HG02623 (cell line): ENCODE measurements at regions not wholly inside any gene's neighbourhood (a gene's known extent, or its start where the extent isn't known, plus 50 kb on each side); places are given as distances from the start of the nearest gene placed in this dataset.

Experiments used
- ATAC-seq: cut with Tn5 transposase; IDR thresholded peaks from one replicate; pipeline ENCODE4 v1.9.1; 2021; ENCODE audit warnings: moderate library complexity; ENCODE audit not compliant: unreplicated experiment

- ATAC-seq, result no peak
These were observed 127.0 kb upstream of the SNX19 start for GRCh38 chr11:131043251-131043650.

GRCh38 chr11:131044851-131045250 is 128.6 kb upstream of the SNX19 start:
- no peak for ATAC-seq

GRCh38 chr11:131052367-131052766 is 136.1 kb upstream of the SNX19 start:
- no peak for ATAC-seq

DNA sequence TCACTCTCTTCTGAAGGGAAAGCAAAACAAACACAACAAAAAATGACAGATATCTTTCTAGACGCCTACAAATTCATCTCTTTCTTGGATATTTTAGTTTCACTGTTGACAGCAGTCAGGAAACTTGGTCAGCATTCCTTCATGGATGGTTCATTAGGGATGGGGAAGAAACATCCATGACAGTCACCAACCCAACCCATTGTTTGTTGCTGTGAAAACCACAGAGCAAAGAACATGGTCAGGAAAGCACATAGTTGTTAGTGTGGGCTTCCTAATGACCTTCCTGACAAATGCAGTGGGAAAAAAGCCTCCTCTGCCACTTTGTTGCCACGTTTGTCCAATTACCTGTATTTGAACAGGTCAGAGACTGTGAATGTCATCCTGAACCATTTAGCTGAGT is 139.8 kb upstream of the SNX19 start:
- ATAC-seq, result no peak

GRCh38 chr11:131063638-131064037 is 147.4 kb upstream of the SNX19 start:
- ATAC-seq, result no peak

DNA sequence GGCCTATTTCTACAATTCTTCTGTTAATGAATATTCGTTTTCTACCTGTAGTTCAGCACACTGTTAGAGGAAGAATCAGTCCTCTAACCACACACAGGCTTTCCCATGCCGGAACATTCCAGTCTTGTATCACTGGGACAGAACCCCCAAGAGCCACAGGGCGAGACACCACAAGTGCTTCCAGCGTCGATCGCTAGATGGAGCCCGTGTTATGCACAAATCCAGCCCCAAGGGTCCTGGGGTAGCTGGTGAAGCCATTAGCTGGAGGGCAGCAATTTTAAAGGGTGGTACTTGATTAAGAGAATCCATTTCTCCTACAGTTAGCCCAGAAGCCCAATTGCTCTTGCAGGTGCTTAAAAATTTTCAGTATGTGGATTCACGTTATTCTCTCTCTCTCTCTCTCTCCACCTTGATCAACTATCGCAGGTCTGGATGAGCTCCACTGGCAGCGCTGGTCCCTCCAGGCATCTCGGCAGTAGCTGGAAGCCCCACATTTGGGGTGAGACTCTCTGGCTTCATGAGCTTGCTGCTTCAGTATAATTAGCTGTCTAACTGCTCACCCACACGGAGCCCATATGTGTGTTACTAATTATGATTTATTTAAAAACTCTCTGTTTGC is 148.2 kb upstream of the SNX19 start:
- peak; percentile 58 for ATAC-seq

- ATAC-seq, result no peak
These were observed 149.4 kb upstream of the SNX19 start for GRCh38 chr11:131065435-131066413.

GRCh38 chr11:131066551-131066950 is 150.3 kb upstream of the SNX19 start:
- ATAC-seq, result no peak

GRCh38 chr11:131070365-131070764 is 154.1 kb upstream of the SNX19 start:
- ATAC-seq, result no peak

DNA sequence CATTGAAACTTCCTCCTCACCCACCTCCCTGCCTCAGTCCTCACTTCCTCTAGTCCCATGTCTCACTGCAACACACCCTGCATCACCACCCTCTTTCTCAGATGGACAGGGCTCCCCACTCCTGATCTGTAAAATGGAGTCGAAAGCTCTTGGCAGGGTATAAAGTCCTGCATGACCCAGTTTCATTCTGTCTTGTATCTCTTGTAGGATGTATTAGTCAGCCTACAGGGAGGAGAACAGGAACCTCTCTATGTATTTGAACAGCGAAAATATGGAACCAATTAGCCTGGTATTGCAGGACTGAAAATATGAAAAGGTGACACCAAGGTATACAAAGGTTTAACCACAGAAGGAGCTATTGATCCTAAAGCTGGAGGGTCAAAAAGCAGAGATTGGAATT is 156.9 kb upstream of the SNX19 start:
- ATAC-seq, result no peak

DNA sequence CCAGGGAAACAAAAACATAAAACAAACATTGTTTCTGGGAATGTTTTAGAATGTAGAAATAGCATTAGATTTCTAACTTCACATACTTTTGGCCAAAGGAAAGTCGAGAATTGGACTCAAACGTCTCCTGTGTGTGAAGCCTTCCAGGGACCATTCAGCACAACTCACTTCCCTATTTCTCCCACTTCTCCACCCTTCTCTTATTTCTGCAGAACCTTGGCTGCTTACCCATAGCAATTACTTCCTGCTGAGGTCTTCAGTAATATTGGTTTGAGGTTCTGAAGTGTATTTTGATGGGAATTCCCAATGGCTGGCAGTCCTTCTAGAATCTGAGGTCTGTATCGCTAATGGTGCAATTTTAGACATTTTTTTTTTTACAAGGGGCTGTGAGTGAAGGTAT is 158.3 kb upstream of the SNX19 start:
- no peak for ATAC-seq

DNA sequence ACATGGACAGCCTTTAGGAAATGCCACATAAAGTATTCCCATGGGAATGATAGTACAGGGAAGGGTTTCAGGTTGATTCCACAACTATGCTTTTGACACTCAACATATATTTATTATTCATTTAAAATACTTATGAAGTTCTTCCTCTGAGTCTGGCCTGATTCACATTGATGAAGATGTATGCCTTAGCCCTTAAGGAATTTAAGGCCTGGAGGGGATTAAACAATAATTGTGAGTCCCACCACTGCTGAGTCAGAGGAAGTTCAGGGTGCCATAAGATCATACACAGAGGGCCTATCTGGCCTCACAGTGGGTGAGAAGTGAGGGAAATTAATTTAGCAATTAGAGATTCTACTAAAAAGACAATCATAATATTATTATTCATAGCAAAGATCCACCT is 161.1 kb upstream of the SNX19 start:
- ATAC-seq, result no peak

DNA sequence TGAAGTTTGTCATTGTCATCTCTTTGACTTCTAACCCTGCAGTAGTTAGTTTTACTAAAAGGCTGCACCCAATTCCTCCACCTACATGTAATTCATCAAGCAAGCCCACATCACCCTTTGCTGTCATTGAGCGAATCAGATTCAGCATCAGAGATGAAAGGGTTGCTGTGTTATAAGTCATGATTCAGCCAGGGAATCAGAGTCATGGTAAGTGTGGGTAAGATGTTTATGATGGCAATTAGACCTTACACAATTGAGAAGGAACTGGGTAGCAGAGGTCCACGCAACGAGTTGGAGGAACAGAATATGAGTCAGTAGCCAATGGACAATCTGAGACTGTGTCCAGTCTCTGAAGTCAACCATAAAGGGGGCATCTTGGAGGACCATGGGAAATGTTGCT is 162.8 kb upstream of the SNX19 start:
- ATAC-seq, result no peak

DNA sequence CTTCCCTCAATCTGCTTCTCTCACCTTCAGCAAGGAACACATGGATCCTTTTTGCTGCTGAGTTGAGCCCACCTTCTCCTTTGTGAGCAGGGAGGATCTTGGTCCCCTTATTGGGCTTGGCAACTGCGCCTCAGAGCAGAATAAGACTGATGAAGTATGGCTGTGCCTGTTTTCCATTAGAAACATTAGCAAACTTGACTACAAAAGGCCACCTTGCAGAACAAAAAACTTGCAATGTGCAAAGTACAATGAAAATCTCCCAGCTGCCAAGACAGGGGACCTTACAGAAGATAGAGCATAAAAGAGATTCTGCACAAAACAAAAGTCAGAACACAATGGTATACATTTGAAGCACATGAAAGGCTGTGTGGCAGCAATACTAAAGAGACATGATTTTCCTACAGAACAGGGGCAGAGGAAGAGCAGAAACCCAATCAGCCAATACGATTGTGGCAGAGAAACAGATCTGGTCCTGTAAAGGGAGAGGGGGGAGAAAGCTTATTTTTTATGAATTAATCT is 173.5 kb upstream of the SNX19 start:
- no peak for ATAC-seq

- no peak for ATAC-seq
These were observed 176.2 kb upstream of the SNX19 start for GRCh38 chr11:131092469-131092868.

- no peak for ATAC-seq
These were observed 178.5 kb upstream of the SNX19 start for GRCh38 chr11:131094827-131095226.

DNA sequence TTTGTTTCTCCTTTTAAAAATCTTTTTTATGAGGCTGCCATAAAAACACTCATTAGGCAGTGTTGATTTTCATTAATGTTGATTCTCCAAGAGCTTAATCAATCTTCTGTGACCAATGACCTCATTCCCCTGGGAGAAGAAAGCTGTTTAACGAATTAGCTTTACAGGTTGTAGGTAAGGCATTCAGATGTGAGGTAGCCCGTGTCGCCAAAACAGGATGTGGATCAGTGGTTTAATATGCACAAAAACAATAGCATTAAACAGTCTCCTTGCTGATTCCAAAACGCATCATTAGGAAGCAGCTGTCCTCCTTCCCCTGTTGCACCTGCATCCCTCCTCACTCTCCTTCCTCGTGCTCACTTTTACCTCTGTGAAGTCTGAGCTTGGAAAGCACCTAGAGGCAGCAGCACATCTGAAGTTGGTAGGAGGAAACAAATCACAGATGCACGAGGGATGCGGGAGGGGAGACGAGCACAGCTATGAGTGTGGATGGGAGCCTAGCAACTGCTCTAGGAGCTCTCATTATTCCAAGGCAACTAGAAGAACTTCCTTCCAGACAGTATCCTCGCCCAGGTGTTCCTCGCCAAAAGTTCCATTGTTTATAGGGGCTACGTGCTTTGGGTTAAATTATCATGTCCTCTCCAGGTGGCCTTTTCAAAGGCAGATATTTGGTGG is 179.4 kb upstream of the SNX19 start:
- no peak for ATAC-seq

DNA sequence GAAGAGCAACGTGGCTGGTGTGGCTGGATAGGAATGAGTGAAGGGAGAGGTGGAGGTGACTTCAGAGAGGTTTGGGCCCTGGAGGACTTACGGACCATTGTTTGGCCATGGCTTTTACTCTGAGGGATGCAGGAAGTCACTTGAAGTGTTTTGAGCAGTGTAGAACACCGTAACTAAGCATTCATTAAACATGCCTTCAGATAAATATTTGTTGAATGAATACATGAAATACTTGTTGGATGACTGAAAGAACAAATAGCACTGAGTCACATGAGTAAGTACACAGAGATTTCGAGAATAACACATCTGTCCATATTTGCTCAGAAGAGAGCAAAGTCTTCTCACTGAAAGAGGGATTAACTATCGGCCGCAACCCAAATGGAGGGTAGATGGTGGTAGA is 182.7 kb upstream of the SNX19 start:
- no peak for ATAC-seq

- no peak for ATAC-seq
These were observed 183.5 kb upstream of the SNX19 start for GRCh38 chr11:131099746-131100145.

- no peak for ATAC-seq
These were observed 192.5 kb upstream of the SNX19 start for GRCh38 chr11:131108760-131109159.

DNA sequence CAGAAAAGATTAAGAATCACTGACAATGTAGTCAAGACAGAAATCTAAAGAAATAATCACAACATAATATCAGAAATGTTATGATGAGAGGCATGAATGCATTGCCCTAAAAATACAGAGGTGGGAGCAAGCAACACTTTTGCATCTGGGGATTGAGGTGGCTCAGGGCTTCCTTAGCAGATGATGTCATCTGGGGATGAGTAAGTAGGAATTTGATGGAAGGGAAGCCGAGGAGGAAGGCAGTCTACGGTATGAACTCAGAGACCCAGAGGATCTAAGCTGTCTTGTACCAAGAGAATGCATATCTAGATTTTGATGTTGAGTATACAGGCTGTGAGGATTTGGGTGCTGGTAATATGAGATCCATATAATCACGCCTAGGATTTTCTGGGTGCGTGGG is 193.0 kb upstream of the SNX19 start:
- no peak for ATAC-seq

- no peak for ATAC-seq
These were observed 193.5 kb upstream of the SNX19 start for GRCh38 chr11:131109790-131110189.
